ENCODE measurements at regions not wholly inside any gene's neighbourhood (a gene's known extent, or its start where the extent isn't known, plus 50 kb on each side); places are given as distances from the start of the nearest gene placed in this dataset.
"Not testable (repeated sequence)": the region's sequence is repeated elsewhere in the genome, so short reads cannot be mapped to it uniquely, and the experiment has no call there.

- no peaks in the 10 kb centered on the region for H3K27me3 ChIP-seq (ENCODE audit: control insufficient read depth, insufficient read depth, low read length)
- no peak overlapping the region for H3K27ac ChIP-seq (ENCODE audit: low read depth, low read length)
- no peak overlapping the region for H3K9ac ChIP-seq (ENCODE audit: low read length)
- peaks cover 2% of the 10 kb centered on the region for H3K4me1 ChIP-seq (ENCODE audit: control insufficient read depth, insufficient read depth, low read length)
- H3K4me3 ChIP-seq (ENCODE audit: low read length), result no peak overlapping the region
- H3K36me3 ChIP-seq (ENCODE audit: control insufficient read depth, insufficient read depth, low read length), result no peaks in the 10 kb centered on the region
Measured at GRCh38 chr16:86225905-86226371, 284.4 kb upstream of the FOXF1 start.

DNA sequence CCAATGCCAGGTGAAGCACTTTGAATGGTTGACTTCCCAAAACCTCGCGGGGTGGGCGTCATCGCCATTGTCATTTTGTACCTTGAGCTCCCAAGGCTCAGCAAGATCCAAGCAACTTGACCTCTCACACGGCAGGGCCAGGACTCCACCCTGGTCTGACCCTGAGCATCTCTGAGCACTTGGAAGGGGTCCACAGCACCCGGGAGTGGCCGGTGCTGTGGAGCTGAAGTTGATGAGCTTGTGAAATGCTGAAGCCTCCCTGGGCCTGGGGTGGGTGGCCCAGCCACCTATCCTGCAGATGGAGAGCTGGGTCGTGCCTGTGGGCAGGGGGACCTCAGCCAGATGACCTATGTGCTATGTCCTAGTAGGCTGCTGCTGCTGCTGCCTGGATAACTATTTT lies 283.3 kb upstream of the FOXF1 start:
- H3K4me1 ChIP-seq (ENCODE audit: control insufficient read depth, insufficient read depth, low read length), result peaks cover 2% of the 10 kb centered on the region
- no peak overlapping the region for H3K4me3 ChIP-seq (ENCODE audit: low read length)
- no peaks in the 10 kb centered on the region for H3K36me3 ChIP-seq (ENCODE audit: control insufficient read depth, insufficient read depth, low read length)
- no peaks in the 10 kb centered on the region for H3K27me3 ChIP-seq (ENCODE audit: control insufficient read depth, insufficient read depth, low read length)
- H3K27ac ChIP-seq (ENCODE audit: low read depth, low read length), result no peak overlapping the region
- no peak overlapping the region for H3K9ac ChIP-seq (ENCODE audit: low read length)

DNA sequence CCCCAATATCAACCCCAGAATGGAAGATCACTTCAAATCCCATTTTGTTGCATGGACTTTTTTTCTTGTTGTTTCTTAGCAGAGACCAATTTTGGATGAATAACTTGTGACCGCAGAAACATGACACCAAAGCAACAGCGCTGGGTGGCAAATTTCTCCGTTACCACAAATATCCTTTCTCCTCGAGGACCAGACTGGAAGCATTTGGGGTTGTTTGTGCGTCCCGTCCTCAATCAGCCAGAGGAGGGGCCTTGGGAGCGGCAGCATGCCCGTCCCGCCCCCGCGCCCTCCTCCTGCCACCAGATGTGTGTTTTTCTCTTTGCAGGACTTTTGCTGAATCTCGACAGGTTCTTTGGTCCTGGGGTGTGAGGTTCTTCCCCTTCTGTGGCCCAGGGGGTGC lies 282.5 kb upstream of the FOXF1 start:
- Histone ChIP-seq H3K4me1 (ENCODE audit: control insufficient read depth, insufficient read depth, low read length) (peaks cover 2% of the 10 kb centered on the region), H3K27ac (ENCODE audit: low read depth, low read length) (no peak overlapping the region), H3K36me3 (ENCODE audit: control insufficient read depth, insufficient read depth, low read length) (no peaks in the 10 kb centered on the region), H3K9ac (ENCODE audit: low read length) (no peak overlapping the region), H3K4me3 (ENCODE audit: low read length) (no peak overlapping the region), H3K27me3 (ENCODE audit: control insufficient read depth, insufficient read depth, low read length) (no peaks in the 10 kb centered on the region)

DNA sequence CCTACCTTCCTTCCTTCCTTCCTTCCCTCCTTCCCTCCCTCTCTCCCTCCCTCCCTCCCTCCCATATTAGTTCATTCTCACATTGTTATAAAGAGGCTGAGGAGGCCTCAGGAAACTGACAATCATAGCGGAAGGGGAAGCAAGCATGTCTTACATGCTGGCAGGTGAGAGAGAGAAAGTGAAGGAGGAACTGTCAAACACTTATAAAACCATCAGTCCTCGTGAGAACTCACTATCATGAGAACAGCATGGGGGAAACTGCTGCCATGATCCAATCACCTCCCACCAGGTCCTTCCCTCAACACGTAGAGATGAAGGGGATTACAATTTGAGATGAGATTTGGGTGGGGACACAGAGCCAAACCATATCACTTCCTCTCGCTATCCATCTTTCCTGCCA lies 281.6 kb upstream of the FOXF1 start:
- Histone ChIP-seq H3K4me3 (ENCODE audit: low read length) (no peak overlapping the region), H3K36me3 (ENCODE audit: control insufficient read depth, insufficient read depth, low read length) (no peaks in the 10 kb centered on the region), H3K27ac (ENCODE audit: low read depth, low read length) (no peak overlapping the region), H3K27me3 (ENCODE audit: control insufficient read depth, insufficient read depth, low read length) (no peaks in the 10 kb centered on the region), H3K9ac (ENCODE audit: low read length) (no peak overlapping the region), H3K4me1 (ENCODE audit: control insufficient read depth, insufficient read depth, low read length) (no peaks in the 10 kb centered on the region)

GRCh38 chr16:86229283-86229682 lies 281.0 kb upstream of the FOXF1 start:
- H3K4me1 ChIP-seq (ENCODE audit: control insufficient read depth, insufficient read depth, low read length), result no peaks in the 10 kb centered on the region
- no peak overlapping the region for H3K27ac ChIP-seq (ENCODE audit: low read depth, low read length)
- no peaks in the 10 kb centered on the region for H3K27me3 ChIP-seq (ENCODE audit: control insufficient read depth, insufficient read depth, low read length)
- H3K36me3 ChIP-seq (ENCODE audit: control insufficient read depth, insufficient read depth, low read length), result no peaks in the 10 kb centered on the region
- H3K9ac ChIP-seq (ENCODE audit: low read length), result no peak overlapping the region
- H3K4me3 ChIP-seq (ENCODE audit: low read length), result no peak overlapping the region

DNA sequence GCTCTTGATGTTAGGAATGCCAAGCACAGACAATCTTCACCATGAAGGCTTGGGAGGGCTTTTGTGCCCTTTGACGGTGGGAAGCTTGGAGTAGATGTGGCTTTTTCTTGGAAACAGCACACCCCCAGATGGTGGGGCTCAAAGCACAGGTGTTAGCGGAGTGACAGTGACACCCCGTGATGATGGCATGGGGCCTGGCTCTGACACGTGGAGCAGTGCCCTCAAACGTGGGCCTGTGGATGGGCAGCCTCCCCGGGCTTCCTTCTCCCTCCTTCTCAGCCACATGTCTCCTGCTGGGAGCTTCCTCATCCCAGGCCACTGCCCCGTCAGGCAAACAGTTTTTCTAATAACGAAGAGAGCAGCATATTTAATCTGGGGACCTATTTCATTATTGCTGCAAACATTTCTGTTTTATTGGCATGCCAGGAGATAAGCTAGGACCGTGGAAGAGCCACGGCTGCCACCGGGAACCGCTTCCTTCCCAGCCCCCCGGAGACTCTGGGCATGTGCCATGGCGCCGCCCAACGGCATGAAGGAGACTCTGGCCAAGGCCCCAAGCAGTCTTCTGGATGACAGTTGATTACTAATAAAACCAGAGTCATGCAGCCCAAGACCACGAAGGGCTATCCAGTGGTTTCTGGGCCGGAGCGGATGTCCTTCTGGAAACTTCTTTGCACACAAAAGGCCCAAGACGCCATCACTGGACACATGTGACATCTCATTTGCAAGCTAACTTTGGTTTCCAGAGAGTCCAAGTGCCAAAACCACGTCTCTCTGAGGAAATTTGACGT lies 280.3 kb upstream of the FOXF1 start:
- H3K27me3 ChIP-seq (ENCODE audit: control insufficient read depth, insufficient read depth, low read length), result no peaks in the 10 kb centered on the region

GRCh38 chr16:86231321-86231995 lies 278.9 kb upstream of the FOXF1 start:
- no peaks in the 10 kb centered on the region for H3K27me3 ChIP-seq (ENCODE audit: control insufficient read depth, insufficient read depth, low read length)
- no peak overlapping the region for H3K27ac ChIP-seq (ENCODE audit: low read depth, low read length)

More for the DNA sequence above, 280.3 kb upstream of the FOXF1 start:
- no peak overlapping the region for H3K9ac ChIP-seq (ENCODE audit: low read length)
- H3K27ac ChIP-seq (ENCODE audit: low read depth, low read length), result no peak overlapping the region
- no peaks in the 10 kb centered on the region for H3K4me1 ChIP-seq (ENCODE audit: control insufficient read depth, insufficient read depth, low read length)
- no peaks in the 10 kb centered on the region for H3K36me3 ChIP-seq (ENCODE audit: control insufficient read depth, insufficient read depth, low read length)
- H3K4me3 ChIP-seq (ENCODE audit: low read length), result no peak overlapping the region

DNA sequence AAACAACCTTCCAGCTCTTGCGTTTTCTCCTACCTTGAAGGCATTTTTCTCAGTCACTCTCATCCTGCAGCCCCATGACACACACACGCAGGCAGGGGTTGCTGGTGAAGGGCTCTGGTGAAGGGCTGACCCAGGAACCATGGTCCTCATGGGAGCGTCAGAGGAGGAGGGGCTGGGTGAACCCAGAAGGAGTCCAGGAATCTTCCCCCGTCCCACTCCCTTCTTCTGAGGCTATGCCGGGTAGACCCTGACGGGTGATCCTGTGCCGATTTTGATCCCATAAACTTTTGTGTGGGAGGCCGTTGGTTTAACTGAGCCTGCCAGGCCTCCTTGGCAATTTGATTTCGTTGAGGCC lies 278.4 kb upstream of the FOXF1 start:
- Histone ChIP-seq H3K4me3 (ENCODE audit: low read length) (no peak overlapping the region), H3K36me3 (ENCODE audit: control insufficient read depth, insufficient read depth, low read length) (no peaks in the 10 kb centered on the region), H3K9ac (ENCODE audit: low read length) (no peak overlapping the region), H3K27ac (ENCODE audit: low read depth, low read length) (no peak overlapping the region), H3K4me1 (ENCODE audit: control insufficient read depth, insufficient read depth, low read length) (no peaks in the 10 kb centered on the region), H3K27me3 (ENCODE audit: control insufficient read depth, insufficient read depth, low read length) (no peaks in the 10 kb centered on the region)

More at GRCh38 chr16:86231321-86231995, 278.9 kb upstream of the FOXF1 start:
- H3K4me3 ChIP-seq (ENCODE audit: low read length), result no peak overlapping the region
- no peak overlapping the region for H3K9ac ChIP-seq (ENCODE audit: low read length)
- H3K4me1 ChIP-seq (ENCODE audit: control insufficient read depth, insufficient read depth, low read length), result no peaks in the 10 kb centered on the region
- H3K36me3 ChIP-seq (ENCODE audit: control insufficient read depth, insufficient read depth, low read length), result no peaks in the 10 kb centered on the region

DNA sequence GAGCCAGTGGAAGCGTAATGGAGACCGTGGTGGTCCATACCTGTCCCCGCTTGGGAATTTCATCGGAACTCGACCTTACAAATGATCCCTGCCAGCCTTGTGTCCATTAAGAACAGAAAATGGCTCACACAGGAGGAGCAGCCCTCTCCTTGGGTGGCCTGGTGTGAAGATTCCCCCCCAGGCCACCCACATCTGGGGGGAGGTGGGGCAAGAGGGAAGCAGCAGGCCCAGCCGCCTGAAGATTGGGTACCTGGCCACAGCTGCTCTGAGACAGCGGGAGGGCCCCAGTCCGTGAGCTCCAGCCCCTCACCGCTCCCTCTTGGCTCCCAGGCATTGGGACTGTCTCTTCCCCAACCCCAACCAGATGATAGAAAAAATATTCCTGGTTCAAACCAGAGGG lies 277.8 kb upstream of the FOXF1 start:
- Histone ChIP-seq H3K4me3 (ENCODE audit: low read length) (no peak overlapping the region), H3K36me3 (ENCODE audit: control insufficient read depth, insufficient read depth, low read length) (no peaks in the 10 kb centered on the region), H3K9ac (ENCODE audit: low read length) (no peak overlapping the region), H3K4me1 (ENCODE audit: control insufficient read depth, insufficient read depth, low read length) (no peaks in the 10 kb centered on the region), H3K27me3 (ENCODE audit: control insufficient read depth, insufficient read depth, low read length) (no peaks in the 10 kb centered on the region), H3K27ac (ENCODE audit: low read depth, low read length) (no peak overlapping the region)

DNA sequence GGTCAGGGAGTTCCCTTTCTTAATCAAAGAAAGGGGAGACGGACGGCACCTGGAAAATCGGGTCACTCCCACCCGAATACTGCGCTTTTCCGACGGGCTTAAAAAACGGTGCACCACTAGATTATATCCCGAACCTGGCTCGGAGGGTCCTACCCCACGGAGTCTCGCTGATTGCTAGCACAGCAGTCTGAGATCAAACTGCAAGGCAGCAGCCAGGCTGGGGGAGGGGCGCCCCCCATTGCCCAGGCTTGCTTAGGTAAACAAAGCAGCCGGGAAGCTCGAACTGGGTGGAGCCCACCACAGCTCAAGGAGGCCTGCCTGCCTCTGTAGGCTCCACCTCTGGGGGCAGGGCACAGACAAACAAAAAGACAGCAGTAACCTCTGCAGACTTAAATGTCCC lies 276.8 kb upstream of the FOXF1 start:
- not testable (repeated sequence) for H3K27ac ChIP-seq (ENCODE audit: low read depth, low read length); H3K4me1 ChIP-seq (ENCODE audit: control insufficient read depth, insufficient read depth, low read length); H3K9ac ChIP-seq (ENCODE audit: low read length); H3K4me3 ChIP-seq (ENCODE audit: low read length); H3K36me3 ChIP-seq (ENCODE audit: control insufficient read depth, insufficient read depth, low read length); H3K27me3 ChIP-seq (ENCODE audit: control insufficient read depth, insufficient read depth, low read length)

GRCh38 chr16:86239381-86239780 lies 270.9 kb upstream of the FOXF1 start:
- Histone ChIP-seq H3K27me3 (ENCODE audit: control insufficient read depth, insufficient read depth, low read length) (no peaks in the 10 kb centered on the region), H3K4me3 (ENCODE audit: low read length) (no peak overlapping the region), H3K4me1 (ENCODE audit: control insufficient read depth, insufficient read depth, low read length) (peaks cover 2% of the 10 kb centered on the region), H3K27ac (ENCODE audit: low read depth, low read length) (no peak overlapping the region), H3K36me3 (ENCODE audit: control insufficient read depth, insufficient read depth, low read length) (no peaks in the 10 kb centered on the region), H3K9ac (ENCODE audit: low read length) (no peak overlapping the region)

DNA sequence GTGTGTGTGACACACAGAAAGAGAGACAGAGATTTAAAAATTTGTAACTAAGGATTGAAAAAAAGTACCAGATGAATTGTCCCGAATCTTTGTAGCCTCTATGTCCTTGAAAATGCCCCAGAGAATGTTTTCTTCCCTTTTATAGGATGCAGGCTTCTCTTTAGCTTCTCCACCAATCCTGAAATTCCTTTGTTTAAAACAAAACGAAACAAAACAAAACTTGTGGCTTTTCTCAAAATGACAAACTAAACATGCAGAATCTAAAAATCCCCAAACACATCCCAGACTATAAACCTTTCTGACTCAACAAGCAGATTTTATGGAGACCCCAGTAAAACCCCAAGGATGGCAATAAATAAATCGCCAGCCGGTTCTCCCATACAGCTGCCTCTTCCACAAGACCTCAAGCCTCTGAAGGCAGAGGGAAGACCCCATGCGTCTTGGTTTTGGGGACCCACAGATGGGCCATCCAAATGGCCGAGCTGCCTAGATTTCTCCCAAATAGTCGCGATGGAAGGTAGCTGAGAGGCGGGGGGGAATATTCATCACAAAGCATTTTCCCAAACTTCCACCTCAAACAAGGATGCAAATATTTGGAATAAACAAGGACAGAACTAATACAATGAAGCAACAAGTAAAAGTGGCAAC lies 269.5 kb upstream of the FOXF1 start:
- no peaks in the 10 kb centered on the region for H3K27me3 ChIP-seq (ENCODE audit: control insufficient read depth, insufficient read depth, low read length)
- no peak overlapping the region for H3K9ac ChIP-seq (ENCODE audit: low read length)
- H3K4me3 ChIP-seq (ENCODE audit: low read length), result no peak overlapping the region
- H3K4me1 ChIP-seq (ENCODE audit: control insufficient read depth, insufficient read depth, low read length), result peaks cover 2% of the 10 kb centered on the region
- H3K36me3 ChIP-seq (ENCODE audit: control insufficient read depth, insufficient read depth, low read length), result no peaks in the 10 kb centered on the region
- H3K27ac ChIP-seq (ENCODE audit: low read depth, low read length), result no peak overlapping the region

All from rectal smooth muscle tissue (tissue), 1 donor.